Stomach (tissue), 8 donors: ENCODE measurements at regions not wholly inside any gene's neighbourhood (a gene's known extent, or its start where the extent isn't known, plus 50 kb on each side); places are given as distances from the start of the nearest gene placed in this dataset.

Experiments
- DNase-seq, 2 donors: peaks; one replicate each; pipeline versions ENCODE4 v3.0.0 to v3.0.0-alpha.2; 2013 to 2019
- H3K27ac ChIP-seq, 5 donors: fragments of 200-600 bp in 4 of 5; sonication (generic) in 4 of 5; one replicate each; pipeline ENCODE4 v1.5.1; 2013 to 2019; ENCODE audit warnings: mild to moderate bottlenecking in 1 of 5, moderate library complexity in 1 of 5
- H3K27me3 ChIP-seq, 3 donors: fragments of 200-600 bp; sonication (generic); one replicate each; pipeline ENCODE4 v1.5.1; 2017 to 2019; ENCODE audit warnings: mixed run types in 1 of 3
- H3K36me3 ChIP-seq, 4 donors: fragments of 200-600 bp; sonication (generic); 1 replicate in 3 of 4; 2 replicates in 1 of 4; pipeline ENCODE4 v1.5.1; 2016 to 2019
- H3K4me1 ChIP-seq, 4 donors: fragments of 200-600 bp; sonication (generic); one replicate each; pipeline ENCODE4 v1.5.1; 2016 to 2019
- H3K4me3 ChIP-seq, 4 donors: fragments of 200-600 bp; sonication (generic) in 3 of 4; one replicate each; pipeline ENCODE4 v1.5.1; 2016 to 2019; ENCODE audit warnings: mild to moderate bottlenecking in 1 of 4
- H3K9me3 ChIP-seq, 4 donors: fragments of 200-600 bp; sonication (generic); one replicate each; pipeline ENCODE4 v1.5.1; 2016 to 2019
- EP300 ChIP-seq: sonication (generic); formaldehyde crosslinking; IDR thresholded peaks from one replicate; pipeline ENCODE4 v1.6.1; 2017; ENCODE audit warnings: antibody characterized with exemption
- POLR2A ChIP-seq, 4 donors: fragments of 450-650 bp; IDR thresholded peaks; one replicate each; pipeline ENCODE4 v1.6.1; 2016; ENCODE audit warnings: antibody characterized with exemption in 4 of 4, control low read depth in 2 of 4, mild to moderate bottlenecking in 1 of 4, moderate library complexity in 1 of 4
- POLR2AphosphoS5 ChIP-seq, 3 donors: sonication (generic); formaldehyde crosslinking; IDR thresholded peaks; one replicate each; pipeline ENCODE4 v1.6.1; 2016; ENCODE audit warnings: antibody characterized with exemption in 3 of 3
- WGBS, 5 donors: extraction: QIAGEN DNeasy Blood & Tissue Kit in 3 of 5; methylation state at CpG; one replicate each; pipeline versions ENCODE4 v1.1.5 to v1.1.7; 2013 to 2018; 5-methylcytosine and 5-hydroxymethylcytosine counted together
- intact Hi-C: fragments of 100-400 bp; cut with DNase I; formaldehyde crosslinking; loops from one replicate; pipeline ENCODE4 v1.15.1; 2023; ENCODE audit warnings: low total_unique reads
- TF ChIP-seq, protein P1 (sequence below), 7 experiments: fragments of 450-650 bp in 4 of 7; fragments of 200-600 bp in 3 of 7; sonication (generic) in 3 of 7; IDR thresholded peaks; one replicate each; pipeline ENCODE4 v1.5.1; 2016 to 2019; ENCODE audit warnings: antibody characterized with exemption in 7 of 7, control low read depth in 2 of 7, mild to moderate bottlenecking in 1 of 7
- donor health status: healthy with polysubstance abuse.
- donor health status: Bipolar disorder and iron deficiency.
- donor health status: healthy.

DNA sequence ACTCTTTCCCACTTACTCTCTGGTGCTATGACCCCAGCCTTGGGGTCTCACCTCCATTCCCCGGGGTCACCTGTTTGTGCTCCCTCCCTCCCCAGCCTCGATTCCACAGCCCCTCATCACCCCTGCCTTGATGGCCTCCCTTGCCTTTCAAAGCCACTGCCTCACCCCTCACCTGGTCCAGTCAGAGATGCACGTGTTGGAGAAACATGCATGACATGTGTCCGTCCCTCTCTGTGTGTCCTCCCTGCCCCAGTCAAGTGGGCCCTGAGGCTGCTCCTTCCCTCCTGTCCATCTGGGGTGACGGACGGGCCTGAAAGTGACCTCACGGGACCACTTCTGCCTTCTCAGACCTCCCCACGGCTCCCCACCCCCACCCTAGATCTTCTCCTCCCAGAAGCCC is 82.3 kb upstream of the TWIST2 start:
- intact Hi-C loops = no loop called here

DNA sequence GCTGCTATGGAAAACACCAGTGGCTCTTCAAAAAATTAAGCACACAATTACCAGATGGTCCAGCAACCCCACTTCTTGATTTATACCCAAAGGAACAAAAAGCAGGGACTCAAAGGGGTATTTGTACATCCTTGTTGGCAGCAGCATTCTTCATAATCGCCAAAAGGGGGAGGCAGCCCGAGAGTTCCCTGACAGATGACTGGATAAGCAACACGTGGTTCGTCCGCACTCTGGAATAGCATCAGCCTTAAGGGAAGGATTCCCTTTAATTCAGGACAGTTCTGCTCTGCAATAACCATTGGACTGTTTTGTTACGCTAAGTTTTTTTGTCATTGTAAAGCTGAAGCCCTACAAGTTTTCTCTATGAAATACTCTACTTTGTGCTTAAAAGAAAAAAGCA is 76.7 kb upstream of the TWIST2 start:
- intact Hi-C loops = loop anchor here (5.0 kb wide), 1 partner anchor 239 kb away; no protein-coding TSS in a partner anchor
- TF ChIP-seq POLR2AphosphoS5 (IDR thresholded peaks at IDR 0.05) (no peak), POLR2A (IDR thresholded peaks at IDR 0.05) (no peak), EP300 (no peak)
- TF ChIP-seq, protein P1, sequence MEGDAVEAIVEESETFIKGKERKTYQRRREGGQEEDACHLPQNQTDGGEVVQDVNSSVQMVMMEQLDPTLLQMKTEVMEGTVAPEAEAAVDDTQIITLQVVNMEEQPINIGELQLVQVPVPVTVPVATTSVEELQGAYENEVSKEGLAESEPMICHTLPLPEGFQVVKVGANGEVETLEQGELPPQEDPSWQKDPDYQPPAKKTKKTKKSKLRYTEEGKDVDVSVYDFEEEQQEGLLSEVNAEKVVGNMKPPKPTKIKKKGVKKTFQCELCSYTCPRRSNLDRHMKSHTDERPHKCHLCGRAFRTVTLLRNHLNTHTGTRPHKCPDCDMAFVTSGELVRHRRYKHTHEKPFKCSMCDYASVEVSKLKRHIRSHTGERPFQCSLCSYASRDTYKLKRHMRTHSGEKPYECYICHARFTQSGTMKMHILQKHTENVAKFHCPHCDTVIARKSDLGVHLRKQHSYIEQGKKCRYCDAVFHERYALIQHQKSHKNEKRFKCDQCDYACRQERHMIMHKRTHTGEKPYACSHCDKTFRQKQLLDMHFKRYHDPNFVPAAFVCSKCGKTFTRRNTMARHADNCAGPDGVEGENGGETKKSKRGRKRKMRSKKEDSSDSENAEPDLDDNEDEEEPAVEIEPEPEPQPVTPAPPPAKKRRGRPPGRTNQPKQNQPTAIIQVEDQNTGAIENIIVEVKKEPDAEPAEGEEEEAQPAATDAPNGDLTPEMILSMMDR (IDR thresholded peaks at IDR 0.05) = no peak

More for the DNA sequence above, 82.3 kb upstream of the TWIST2 start:
- TF ChIP-seq, protein P1 (IDR thresholded peaks at IDR 0.05) = no peak
- TF ChIP-seq EP300 (no peak), POLR2AphosphoS5 (IDR thresholded peaks at IDR 0.05) (no peak), POLR2A (IDR thresholded peaks at IDR 0.05) (no peak)
- no peak for DNase-seq
- H3K4me3 ChIP-seq = no peak overlapping the region
- H3K9me3 ChIP-seq = no peaks in the 10 kb centered on the region
- 69 to 73% (median 72%) methylated on average over 7 to 8 of the region's 8 CpGs for WGBS, 5 donors
- H3K27me3 ChIP-seq = peaks cover 0 to 52% (median 15%) of the 10 kb centered on the region in 3 donors
- no peaks in the 10 kb centered on the region for H3K36me3 ChIP-seq
- no peak overlapping the region for H3K27ac ChIP-seq
- H3K4me1 ChIP-seq = no peaks in the 10 kb centered on the region

DNA sequence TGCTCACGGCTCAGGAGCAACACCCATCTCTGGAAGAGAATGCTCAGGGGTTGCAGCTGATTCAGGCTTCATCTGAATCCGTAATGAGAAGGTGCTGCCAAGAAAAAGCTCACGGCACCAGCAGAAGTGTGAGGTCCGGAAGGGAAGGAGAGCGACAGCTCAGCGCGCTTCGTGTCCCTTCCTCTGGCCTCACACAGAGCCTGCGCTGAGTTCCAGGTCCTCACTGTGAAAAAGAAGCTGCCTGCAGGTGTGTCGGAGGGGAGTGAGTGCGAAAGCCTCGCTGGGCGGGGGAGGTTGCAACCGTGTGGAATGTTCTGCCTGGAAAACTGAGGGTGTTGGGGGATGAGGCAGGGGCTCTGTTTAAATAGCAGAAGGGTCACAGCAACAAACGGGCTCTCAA is 76.2 kb upstream of the TWIST2 start:
- intact Hi-C loops = loop anchor here (5.0 kb wide), 1 partner anchor 239 kb away; no protein-coding TSS in a partner anchor

More for the DNA sequence above, 76.7 kb upstream of the TWIST2 start:
- DNase-seq = no peak
- Histone ChIP-seq H3K27ac (no peak overlapping the region), H3K27me3 (peaks cover 0 to 35% (median 5%) of the 10 kb centered on the region in 3 donors), H3K9me3 (no peaks in the 10 kb centered on the region), H3K4me3 (no peak overlapping the region), H3K36me3 (no peaks in the 10 kb centered on the region), H3K4me1 (peaks cover 0 to 10% (median 3%) of the 10 kb centered on the region in 4 donors)
- 22 to 37% (median 29%) methylated on average over 6 of the region's 6 CpGs for WGBS, 5 donors

DNA sequence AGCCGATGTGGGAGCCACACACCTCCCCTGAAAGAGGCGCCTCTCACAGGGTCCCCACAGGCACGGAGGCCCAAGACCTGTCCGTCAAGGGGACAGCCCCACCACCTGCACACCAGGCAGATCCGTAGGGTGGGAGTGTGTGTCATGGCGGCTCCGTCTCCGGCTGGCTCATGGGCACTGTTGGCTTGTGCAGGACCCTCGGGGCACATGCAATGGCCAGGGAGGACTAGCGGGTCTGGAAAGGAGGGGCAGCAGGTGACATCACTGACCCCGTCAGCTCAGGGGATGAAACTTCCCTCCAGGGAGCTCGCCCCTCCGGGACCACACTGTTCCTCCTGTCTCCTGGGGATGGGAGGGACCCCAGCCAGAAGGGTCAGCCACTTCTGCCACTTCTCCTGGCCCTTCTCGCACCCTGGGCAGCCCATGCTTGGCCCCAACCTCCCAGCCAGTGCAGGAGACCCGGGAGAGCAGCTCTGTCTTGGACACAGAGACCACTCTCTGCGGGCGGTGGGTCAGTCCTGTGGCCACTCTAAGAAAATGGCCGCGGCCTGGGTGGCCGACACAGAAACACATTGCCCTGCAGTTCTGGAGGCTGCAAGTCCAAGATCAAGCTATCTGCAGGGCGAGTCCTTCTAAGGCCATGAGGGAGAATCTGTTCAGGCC is 75.1 kb upstream of the TWIST2 start:
- Histone ChIP-seq H3K27me3 (peaks cover 0 to 23% (median 5%) of the 10 kb centered on the region in 3 donors), H3K9me3 (no peaks in the 10 kb centered on the region), H3K36me3 (no peaks in the 10 kb centered on the region), H3K4me1 (peaks cover 0 to 10% (median 3%) of the 10 kb centered on the region in 4 donors), H3K27ac (no peak overlapping the region), H3K4me3 (no peak overlapping the region)
- no peak for DNase-seq
- 84 to 89% (median 88%) methylated on average over 14 to 21 of the region's 21 CpGs for WGBS, 5 donors
- intact Hi-C loops = loop anchor here (5.0 kb wide), 1 partner anchor 240 kb away; no protein-coding TSS in a partner anchor
- TF ChIP-seq POLR2AphosphoS5 (IDR thresholded peaks at IDR 0.05) (no peak), EP300 (no peak), POLR2A (IDR thresholded peaks at IDR 0.05) (no peak)
- TF ChIP-seq, protein P1 (IDR thresholded peaks at IDR 0.05) = no peak

More for the DNA sequence above, 76.2 kb upstream of the TWIST2 start:
- peaks cover 0 to 10% (median 3%) of the 10 kb centered on the region in 4 donors for H3K4me1 ChIP-seq
- no peak overlapping the region for H3K27ac ChIP-seq
- 43 to 57% (median 53%) methylated on average over 15 of the region's 15 CpGs for WGBS, 5 donors
- H3K9me3 ChIP-seq = no peaks in the 10 kb centered on the region
- TF ChIP-seq EP300 (no peak), POLR2A (IDR thresholded peaks at IDR 0.05) (no peak), POLR2AphosphoS5 (IDR thresholded peaks at IDR 0.05) (no peak)
- TF ChIP-seq, protein P1 (IDR thresholded peaks at IDR 0.05) = no peak
- H3K4me3 ChIP-seq = no peak overlapping the region
- peaks cover 0 to 31% (median 5%) of the 10 kb centered on the region in 3 donors for H3K27me3 ChIP-seq
- H3K36me3 ChIP-seq = no peaks in the 10 kb centered on the region
- DNase-seq = no peak
